Panc1 (cell line): ENCODE measurements at regions not wholly inside any gene's neighbourhood (a gene's known extent, or its start where the extent isn't known, plus 50 kb on each side); places are given as distances from the start of the nearest gene placed in this dataset.

Source experiments
- CTCF ChIP-seq: fragments of 450-650 bp; IDR thresholded peaks from 2 replicates; pipeline ENCODE4 v1.5.1; 2017; ENCODE audit warnings: mild to moderate bottlenecking
- POLR2AphosphoS5 ChIP-seq: IDR thresholded peaks from 2 replicates; pipeline ENCODE4 v1.6.1; 2012; ENCODE audit warnings: mild to moderate bottlenecking, low read depth, low read length, moderate library complexity
- REST ChIP-seq, 2 experiments: IDR thresholded peaks; 2 replicates each; pipeline ENCODE4 v1.6.1; 2011 to 2012; ENCODE audit warnings: low read depth in 2 of 2, control low read depth in 1 of 2, low read length in 1 of 2, mild to moderate bottlenecking in 1 of 2, moderate library complexity in 1 of 2; ENCODE audit not compliant: insufficient read depth in 1 of 2
- SIN3A ChIP-seq: IDR thresholded peaks from 2 replicates; pipeline ENCODE4 v1.6.1; 2012; ENCODE audit warnings: low read depth, mild to moderate bottlenecking, low read length, moderate library complexity, borderline replicate concordance; ENCODE audit not compliant: insufficient read depth
- TCF7L2 ChIP-seq: IDR thresholded peaks from 2 replicates; pipeline ENCODE4 v1.6.1; 2011; ENCODE audit warnings: mild to moderate bottlenecking, low read depth, low read length, inconsistent platforms

- TF ChIP-seq CTCF (no peak), REST (IDR thresholded peaks at IDR 0.05; ENCODE audit: insufficient read depth in 1 of 2, low read depth in 2 of 2, low read length in 1 of 2) (no peak), POLR2AphosphoS5 (no peak), SIN3A (no peak), TCF7L2 (no peak)
These were observed 660.0 kb downstream of the C12orf50 start for GRCh38 chr12:87369161-87369560.
